Sigmoid colon (tissue), 4 donors: ENCODE measurements at regions not wholly inside any gene's neighbourhood (a gene's known extent, or its start where the extent isn't known, plus 50 kb on each side); places are given as distances from the start of the nearest gene placed in this dataset.

Source experiments
- CTCF ChIP-seq, 4 experiments: fragments of 450-650 bp in 3 of 4; fragments of 200-600 bp in 1 of 4; IDR thresholded peaks; one replicate each; pipeline ENCODE4 v1.5.1; 2016 to 2019; ENCODE audit warnings: antibody characterized with exemption in 4 of 4, mild to moderate bottlenecking in 3 of 4, moderate library complexity in 2 of 4
- POLR2AphosphoS5 ChIP-seq, 4 donors: sonication (generic); formaldehyde crosslinking; IDR thresholded peaks; one replicate each; pipeline ENCODE4 v1.6.1; 2017; ENCODE audit warnings: antibody characterized with exemption in 4 of 4

GRCh38 chr12:93059925-93060665 is 131.0 kb upstream of the EEA1 start:
- TF ChIP-seq POLR2AphosphoS5 (IDR thresholded peaks at IDR 0.05) (no peak), CTCF (IDR thresholded peaks at IDR 0.05) (no peak)
